ENCODE measurements at regions not wholly inside any gene's neighbourhood (a gene's known extent, or its start where the extent isn't known, plus 50 kb on each side); places are given as distances from the start of the nearest gene placed in this dataset.

- TF ChIP-seq POLR2AphosphoS5 (IDR thresholded peaks at IDR 0.05) (no peak), CTCF (IDR thresholded peaks at IDR 0.05) (no peak)
These were observed 137.1 kb upstream of the KCNG1 start for GRCh38 chr20:51159981-51160380.
